ENCODE measurements at regions not wholly inside any gene's neighbourhood (a gene's known extent, or its start where the extent isn't known, plus 50 kb on each side); places are given as distances from the start of the nearest gene placed in this dataset.

DNA sequence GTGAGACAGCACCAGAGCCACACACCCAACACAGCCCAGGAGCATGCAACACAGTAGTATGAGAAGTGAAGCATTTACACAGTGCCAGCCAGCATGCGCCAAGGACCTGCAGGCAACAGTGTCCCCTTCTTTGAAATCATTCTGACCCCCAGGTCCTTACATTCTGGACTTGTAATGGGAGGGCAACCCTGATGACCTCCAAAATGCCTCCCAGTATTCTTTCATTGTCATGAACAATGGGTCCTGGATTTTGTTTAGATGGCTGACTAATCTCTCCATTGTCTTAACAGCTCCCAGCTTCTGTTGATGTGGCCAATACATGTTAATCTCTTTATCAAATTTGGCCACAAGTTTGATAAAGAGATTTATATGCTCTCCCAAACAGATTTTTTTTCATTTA lies 417.1 kb downstream of the DMRTA1 start:
- DNase-seq (ENCODE audit: low read depth, low spot score), result no peak
- H4K20me1 ChIP-seq (ENCODE audit: control insufficient read depth, extremely low read depth, insufficient read depth, low read length), result no peaks in the 10 kb centered on the region
- no peak overlapping the region for H3K4me2 ChIP-seq (ENCODE audit: control insufficient read depth, extremely low read depth, insufficient read depth, low read depth, low read length)
- H3K9me3 ChIP-seq (ENCODE audit: control insufficient read depth, low read depth, low read length), result no peaks in the 10 kb centered on the region
- dilution Hi-C loops (cut with MboI; ENCODE audit: extremely low pct_ligation_motif_present, low sequenced_read_pairs), result no loop called here
- H2AFZ ChIP-seq (ENCODE audit: control insufficient read depth, low read length), result no peak overlapping the region
- H3K36me3 ChIP-seq (ENCODE audit: control insufficient read depth in 2 of 2, extremely low read depth in 1 of 2, insufficient read depth in 2 of 2, low read length in 2 of 2), result no peaks in the 10 kb centered on the region
- FAIRE-seq, result no peak
- H3K27me3 ChIP-seq (ENCODE audit: control insufficient read depth, extremely low read depth, insufficient read depth, low read length), result no peaks in the 10 kb centered on the region
- no peak overlapping the region for H3K4me3 ChIP-seq (ENCODE audit: control insufficient read depth in 2 of 3, extremely low read depth in 1 of 3, insufficient read depth in 2 of 3, low read depth in 1 of 3, low read length in 3 of 3)
- TF ChIP-seq EZH2 (IDR thresholded peaks at IDR 0.05; ENCODE audit: low read length) (no peak), CTCF (optimal IDR thresholded peaks at IDR 0.05 in 1 of 3, IDR thresholded peaks at IDR 0.05 in 1 of 3, conservative IDR thresholded peaks at IDR 0.05 in 1 of 3; ENCODE audit: extremely low read depth in 1 of 3, insufficient read depth in 2 of 3, low read length in 3 of 3) (no peak)
- no peak overlapping the region for H3K27ac ChIP-seq (ENCODE audit: control insufficient read depth, insufficient read depth, low read length)
- H3K9me1 ChIP-seq (ENCODE audit: control insufficient read depth, extremely low read depth, insufficient read depth, low read length), result no peaks in the 10 kb centered on the region
- no peak overlapping the region for H3K9ac ChIP-seq (ENCODE audit: control insufficient read depth, extremely low read depth, insufficient read depth, low read length)
- no peaks in the 10 kb centered on the region for H3K79me2 ChIP-seq (ENCODE audit: control insufficient read depth, insufficient read depth, low read length)
- H3K4me1 ChIP-seq (ENCODE audit: control insufficient read depth, extremely low read depth, insufficient read depth, low read length), result no peaks in the 10 kb centered on the region

- H3K9ac ChIP-seq (ENCODE audit: control insufficient read depth, extremely low read depth, insufficient read depth, low read length), result no peak overlapping the region
- no peak overlapping the region for H3K4me3 ChIP-seq (ENCODE audit: control insufficient read depth in 2 of 3, extremely low read depth in 1 of 3, insufficient read depth in 2 of 3, low read depth in 1 of 3, low read length in 3 of 3)
- H3K4me2 ChIP-seq (ENCODE audit: control insufficient read depth, extremely low read depth, insufficient read depth, low read depth, low read length), result no peak overlapping the region
- TF ChIP-seq EZH2 (IDR thresholded peaks at IDR 0.05; ENCODE audit: low read length) (no peak), CTCF (optimal IDR thresholded peaks at IDR 0.05 in 1 of 3, IDR thresholded peaks at IDR 0.05 in 1 of 3, conservative IDR thresholded peaks at IDR 0.05 in 1 of 3; ENCODE audit: extremely low read depth in 1 of 3, insufficient read depth in 2 of 3, low read length in 3 of 3) (no peak)
- dilution Hi-C loops (cut with MboI; ENCODE audit: extremely low pct_ligation_motif_present, low sequenced_read_pairs), result no loop called here
- no peaks in the 10 kb centered on the region for H3K27me3 ChIP-seq (ENCODE audit: control insufficient read depth, extremely low read depth, insufficient read depth, low read length)
- H3K27ac ChIP-seq (ENCODE audit: control insufficient read depth, insufficient read depth, low read length), result no peak overlapping the region
- DNase-seq (ENCODE audit: low read depth, low spot score) (no peak), FAIRE-seq (no peak)
- no peaks in the 10 kb centered on the region for H3K9me1 ChIP-seq (ENCODE audit: control insufficient read depth, extremely low read depth, insufficient read depth, low read length)
- no peaks in the 10 kb centered on the region for H3K36me3 ChIP-seq (ENCODE audit: control insufficient read depth in 2 of 2, extremely low read depth in 1 of 2, insufficient read depth in 2 of 2, low read length in 2 of 2)
- H2AFZ ChIP-seq (ENCODE audit: control insufficient read depth, low read length), result no peak overlapping the region
- no peaks in the 10 kb centered on the region for H3K79me2 ChIP-seq (ENCODE audit: control insufficient read depth, insufficient read depth, low read length)
- no peaks in the 10 kb centered on the region for H3K9me3 ChIP-seq (ENCODE audit: control insufficient read depth, low read depth, low read length)
- H4K20me1 ChIP-seq (ENCODE audit: control insufficient read depth, extremely low read depth, insufficient read depth, low read length), result no peaks in the 10 kb centered on the region
- H3K4me1 ChIP-seq (ENCODE audit: control insufficient read depth, extremely low read depth, insufficient read depth, low read length), result no peaks in the 10 kb centered on the region
Measured at GRCh38 chr9:22893196-22893843, 446.7 kb downstream of the DMRTA1 start.
